ENCODE measurements at regions not wholly inside any gene's neighbourhood (a gene's known extent, or its start where the extent isn't known, plus 50 kb on each side); places are given as distances from the start of the nearest gene placed in this dataset.

GRCh38 chr11:109870297-109870696 is 222.9 kb upstream of the ZC3H12C start:
- peaks cover 19% of the 10 kb centered on the region for H3K4me1 ChIP-seq (ENCODE audit: low read depth)

GRCh38 chr11:109877043-109877442 is 216.1 kb upstream of the ZC3H12C start:
- H3K4me3 ChIP-seq, result no peak overlapping the region
- DNase-seq (ENCODE audit: low read depth in 1 of 2, low spot score in 1 of 2), result no peak
- H3K36me3 ChIP-seq, result no peaks in the 10 kb centered on the region
- H3K9me3 ChIP-seq (ENCODE audit: low read depth), result no peaks in the 10 kb centered on the region
- no peak overlapping the region for H3K27ac ChIP-seq
- no peaks in the 10 kb centered on the region for H3K27me3 ChIP-seq
- no peak for TF ChIP-seq CTCF (IDR thresholded peaks at IDR 0.05; ENCODE audit: low read depth, low read length)
- no peaks in the 10 kb centered on the region for H3K4me1 ChIP-seq (ENCODE audit: low read depth)

More at GRCh38 chr11:109870297-109870696, 222.9 kb upstream of the ZC3H12C start:
- TF ChIP-seq CTCF (IDR thresholded peaks at IDR 0.05; ENCODE audit: low read depth, low read length), result no peak
- Histone ChIP-seq H3K27ac (peak overlapping the region; percentile 84), H3K4me3 (no peak overlapping the region), H3K9me3 (ENCODE audit: low read depth) (no peaks in the 10 kb centered on the region), H3K36me3 (no peaks in the 10 kb centered on the region), H3K27me3 (no peaks in the 10 kb centered on the region)
- no peak for DNase-seq (ENCODE audit: low read depth in 1 of 2, low spot score in 1 of 2)

- H3K4me1 ChIP-seq (ENCODE audit: low read depth), result peaks cover 19% of the 10 kb centered on the region
- no peaks in the 10 kb centered on the region for H3K9me3 ChIP-seq (ENCODE audit: low read depth)
- DNase-seq (ENCODE audit: low read depth in 1 of 2, low spot score in 1 of 2), result no peak
- TF ChIP-seq CTCF (IDR thresholded peaks at IDR 0.05; ENCODE audit: low read depth, low read length), result no peak
- no peak overlapping the region for H3K27ac ChIP-seq
- no peak overlapping the region for H3K4me3 ChIP-seq
- H3K36me3 ChIP-seq, result no peaks in the 10 kb centered on the region
- no peaks in the 10 kb centered on the region for H3K27me3 ChIP-seq
Measured at GRCh38 chr11:109884501-109884900, 208.7 kb upstream of the ZC3H12C start.

GRCh38 chr11:109885006-109885405 is 208.2 kb upstream of the ZC3H12C start:
- H3K27me3 ChIP-seq, result no peaks in the 10 kb centered on the region
- TF ChIP-seq CTCF (IDR thresholded peaks at IDR 0.05; ENCODE audit: low read depth, low read length), result no peak
- no peaks in the 10 kb centered on the region for H3K9me3 ChIP-seq (ENCODE audit: low read depth)
- H3K36me3 ChIP-seq, result no peaks in the 10 kb centered on the region
- DNase-seq (ENCODE audit: low read depth in 1 of 2, low spot score in 1 of 2), result no peak
- H3K4me1 ChIP-seq (ENCODE audit: low read depth), result peaks cover 24% of the 10 kb centered on the region
- H3K4me3 ChIP-seq, result no peak overlapping the region
- no peak overlapping the region for H3K27ac ChIP-seq

- Histone ChIP-seq H3K4me3 (no peak overlapping the region), H3K36me3 (no peaks in the 10 kb centered on the region), H3K27me3 (no peaks in the 10 kb centered on the region), H3K9me3 (ENCODE audit: low read depth) (no peaks in the 10 kb centered on the region), H3K4me1 (ENCODE audit: low read depth) (peaks cover 31% of the 10 kb centered on the region), H3K27ac (no peak overlapping the region)
- no peak for DNase-seq (ENCODE audit: low read depth in 1 of 2, low spot score in 1 of 2)
- TF ChIP-seq CTCF (IDR thresholded peaks at IDR 0.05; ENCODE audit: low read depth, low read length), result no peak
Measured at GRCh38 chr11:109892321-109892794, 200.8 kb upstream of the ZC3H12C start.

GRCh38 chr11:109894242-109894641 is 198.9 kb upstream of the ZC3H12C start:
- no peak for TF ChIP-seq CTCF (IDR thresholded peaks at IDR 0.05; ENCODE audit: low read depth, low read length)
- H3K4me1 ChIP-seq (ENCODE audit: low read depth), result peaks cover 24% of the 10 kb centered on the region
- H3K4me3 ChIP-seq, result no peak overlapping the region
- no peaks in the 10 kb centered on the region for H3K27me3 ChIP-seq
- H3K36me3 ChIP-seq, result no peaks in the 10 kb centered on the region
- no peaks in the 10 kb centered on the region for H3K9me3 ChIP-seq (ENCODE audit: low read depth)
- DNase-seq (ENCODE audit: low read depth in 1 of 2, low spot score in 1 of 2), result no peak
- no peak overlapping the region for H3K27ac ChIP-seq
